HEK293T (cell line): ENCODE measurements at regions not wholly inside any gene's neighbourhood (a gene's known extent, or its start where the extent isn't known, plus 50 kb on each side); places are given as distances from the start of the nearest gene placed in this dataset.

Experiments
- ARNT ChIP-seq: fragments of 450-650 bp; IDR thresholded peaks from 2 replicates; pipeline ENCODE4 v1.6.1; 2017; ENCODE audit warnings: mild to moderate bottlenecking
- BHLHE40 ChIP-seq: fragments of 450-650 bp; IDR thresholded peaks from 2 replicates; pipeline ENCODE4 v1.6.1; 2016; ENCODE audit warnings: mild to moderate bottlenecking, moderate library complexity, borderline replicate concordance
- FOXA1 ChIP-seq: fragments of 450-650 bp; IDR thresholded peaks from 2 replicates; pipeline ENCODE4 v1.6.1; 2016; ENCODE audit warnings: mild to moderate bottlenecking
- FOXK2 ChIP-seq: fragments of 450-650 bp; IDR thresholded peaks from 2 replicates; pipeline ENCODE4 v1.6.1; 2016; ENCODE audit warnings: mild to moderate bottlenecking
- FOXM1 ChIP-seq: fragments of 450-650 bp; IDR thresholded peaks from 2 replicates; pipeline ENCODE4 v1.6.1; 2017; ENCODE audit warnings: mild to moderate bottlenecking, borderline replicate concordance
- LEF1 ChIP-seq: fragments of 450-650 bp; IDR thresholded peaks from 2 replicates; pipeline ENCODE4 v1.6.1; 2017; ENCODE audit warnings: mild to moderate bottlenecking, borderline replicate concordance
- SP1 ChIP-seq: fragments of 450-650 bp; IDR thresholded peaks from 2 replicates; pipeline ENCODE4 v1.6.1; 2017
- ZNF384 ChIP-seq: fragments of 450-650 bp; IDR thresholded peaks from 2 replicates; pipeline ENCODE4 v1.6.1; 2016
- TF ChIP-seq, protein P1 (sequence below): fragments of 450-650 bp; IDR thresholded peaks from 2 replicates; pipeline ENCODE4 v1.6.1; 2016

DNA sequence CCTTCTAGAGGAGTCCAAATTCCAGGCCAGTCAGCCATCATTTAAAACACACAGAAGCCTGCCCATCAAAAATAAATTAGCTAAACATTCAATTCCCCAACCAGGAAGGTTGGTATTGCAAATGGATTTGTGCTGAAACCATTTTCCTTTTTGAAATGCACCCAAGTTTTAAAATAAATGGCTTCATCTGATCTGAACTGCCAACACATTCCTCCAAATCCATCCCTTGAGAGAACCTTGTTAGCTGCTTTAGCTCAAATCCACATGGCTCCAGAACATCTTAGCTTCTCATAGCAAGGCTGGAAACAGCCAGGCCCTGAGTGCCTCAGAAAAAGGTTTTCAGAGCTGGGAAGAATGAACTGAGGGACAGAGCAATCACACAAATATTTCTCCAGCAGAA lies 306.3 kb downstream of the FZD1 start:
- TF ChIP-seq, protein P1, sequence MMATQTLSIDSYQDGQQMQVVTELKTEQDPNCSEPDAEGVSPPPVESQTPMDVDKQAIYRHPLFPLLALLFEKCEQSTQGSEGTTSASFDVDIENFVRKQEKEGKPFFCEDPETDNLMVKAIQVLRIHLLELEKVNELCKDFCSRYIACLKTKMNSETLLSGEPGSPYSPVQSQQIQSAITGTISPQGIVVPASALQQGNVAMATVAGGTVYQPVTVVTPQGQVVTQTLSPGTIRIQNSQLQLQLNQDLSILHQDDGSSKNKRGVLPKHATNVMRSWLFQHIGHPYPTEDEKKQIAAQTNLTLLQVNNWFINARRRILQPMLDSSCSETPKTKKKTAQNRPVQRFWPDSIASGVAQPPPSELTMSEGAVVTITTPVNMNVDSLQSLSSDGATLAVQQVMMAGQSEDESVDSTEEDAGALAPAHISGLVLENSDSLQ: no peak
- TF ChIP-seq BHLHE40 (no peak), FOXK2 (no peak), SP1 (no peak), ZNF384 (no peak), FOXM1 (no peak), FOXA1 (no peak), LEF1 (no peak), ARNT (no peak)
